ENCODE measurements at regions not wholly inside any gene's neighbourhood (a gene's known extent, or its start where the extent isn't known, plus 50 kb on each side); places are given as distances from the start of the nearest gene placed in this dataset.
"Not testable (repeated sequence)": the region's sequence is repeated elsewhere in the genome, so short reads cannot be mapped to it uniquely, and the experiment has no call there.

DNA sequence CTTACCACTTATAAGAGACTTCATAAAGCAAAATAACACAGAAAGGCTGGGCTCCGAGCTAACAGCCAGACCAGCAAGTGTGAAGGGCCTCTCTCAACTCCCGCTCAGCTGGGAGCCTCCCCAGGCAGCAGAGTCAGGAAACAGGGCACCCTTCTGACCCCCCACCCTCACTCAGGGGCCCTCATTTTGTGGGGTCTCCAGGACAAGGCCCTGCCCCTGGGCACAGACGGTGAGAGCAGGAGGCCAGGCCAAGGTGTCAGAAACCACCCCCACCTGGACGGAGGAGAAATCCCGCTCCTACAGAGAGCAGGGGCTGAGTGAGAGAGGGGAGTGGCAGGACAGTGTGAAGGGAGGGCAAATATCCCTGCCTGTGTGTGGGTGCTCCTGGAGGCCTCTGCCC, 135.8 kb upstream of the FOXD4L5 start:
- no peak for DNase-seq

DNA sequence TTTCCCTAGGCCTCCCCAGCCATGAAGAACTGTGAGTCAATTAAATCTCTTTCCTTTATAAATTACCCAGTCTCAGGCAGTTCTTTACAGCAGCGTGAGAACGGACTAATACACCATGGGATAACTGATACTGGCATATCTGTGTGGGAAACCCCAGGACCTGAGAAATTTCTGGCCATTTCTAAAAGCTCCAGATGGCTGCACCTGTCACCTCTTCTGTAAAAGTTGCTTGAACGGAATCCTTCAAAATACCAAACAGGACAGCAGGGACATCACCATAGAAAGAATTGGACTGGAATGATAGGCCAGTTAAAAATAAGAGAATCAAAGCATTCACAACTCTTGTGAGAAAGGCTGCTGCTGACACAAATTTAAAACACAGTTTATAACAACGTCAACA, 134.0 kb upstream of the FOXD4L5 start:
- not testable (repeated sequence) for DNase-seq

DNA sequence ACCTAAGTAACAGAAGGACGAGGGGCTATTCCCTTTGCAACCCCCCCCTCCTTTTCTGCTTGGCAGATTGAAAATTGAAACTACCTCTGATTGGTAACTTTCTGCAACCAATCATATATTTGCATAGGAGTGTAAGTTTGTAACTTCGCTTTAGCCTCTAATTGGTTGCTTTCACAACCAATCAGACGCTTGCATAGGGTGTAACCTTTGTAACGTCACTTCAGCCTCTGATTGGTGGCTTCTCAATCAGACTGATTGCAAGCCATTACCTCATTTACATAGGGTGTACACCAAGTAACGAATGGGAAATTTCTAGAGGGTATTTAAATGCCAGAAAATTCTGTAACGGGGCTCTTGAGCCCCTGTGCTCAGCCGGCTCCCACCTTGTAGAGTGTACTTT, 131.9 kb upstream of the FOXD4L5 start:
- DNase-seq = not testable (repeated sequence)

DNA sequence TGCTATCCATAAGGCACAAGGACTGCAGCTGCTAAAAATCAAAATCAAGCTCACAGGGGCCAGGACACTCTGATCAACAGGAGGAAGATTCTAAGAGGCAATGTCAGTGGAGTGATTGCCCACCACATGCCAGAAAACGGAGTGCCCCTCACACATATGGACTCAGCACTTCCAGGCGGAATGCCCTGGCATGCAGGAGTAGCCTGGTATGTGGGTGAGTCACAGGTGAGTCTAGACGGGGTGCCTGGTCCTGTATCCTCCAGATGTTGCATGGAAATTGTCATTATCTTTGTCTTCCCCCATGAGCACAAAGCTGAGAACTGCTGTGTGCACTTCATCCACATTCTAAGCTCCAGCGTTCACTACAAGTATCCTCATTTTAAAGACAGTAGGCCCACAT, 129.2 kb upstream of the FOXD4L5 start:
- DNase-seq = not testable (repeated sequence)

DNA sequence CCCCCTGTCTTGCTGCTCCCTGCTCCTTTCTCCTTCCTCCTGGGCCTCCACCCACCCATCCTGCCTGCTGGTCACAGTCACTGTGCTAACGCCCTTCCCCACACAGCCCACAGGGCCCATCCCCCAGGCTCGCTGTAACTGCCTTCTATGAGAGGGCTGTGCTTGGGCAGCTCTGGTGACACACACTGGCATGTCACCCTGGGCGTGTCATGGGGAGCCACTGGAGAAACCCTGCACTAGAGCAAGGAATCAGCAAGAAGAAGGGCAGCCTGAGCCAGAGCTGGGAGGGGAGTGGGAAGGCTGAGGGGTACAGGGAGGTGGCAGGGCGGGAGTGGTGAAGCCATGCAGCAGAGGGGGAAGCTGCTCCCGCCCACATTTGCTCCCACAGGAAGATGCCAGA, 128.4 kb upstream of the FOXD4L5 start:
- DNase-seq = not testable (repeated sequence)

DNA sequence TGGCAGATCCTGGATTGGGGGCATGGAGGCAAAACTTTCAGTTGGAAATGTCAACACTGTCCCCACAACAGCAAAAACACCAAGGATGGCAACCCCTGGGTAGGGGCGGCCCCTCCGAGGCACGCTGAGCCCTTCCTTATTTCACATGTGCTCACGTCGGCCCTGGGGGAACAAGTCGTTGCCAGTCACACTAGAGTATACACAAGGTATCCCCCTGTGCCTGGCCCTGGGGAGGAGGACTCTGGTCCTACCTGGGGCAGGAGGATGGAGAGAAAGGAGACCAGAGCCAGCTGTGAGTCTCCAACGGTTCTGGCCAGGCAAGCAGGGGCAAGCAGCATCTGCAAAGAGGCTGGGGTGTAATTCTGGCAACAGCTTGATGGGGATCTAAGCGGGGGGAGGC, 126.9 kb upstream of the FOXD4L5 start:
- no peak for DNase-seq

DNA sequence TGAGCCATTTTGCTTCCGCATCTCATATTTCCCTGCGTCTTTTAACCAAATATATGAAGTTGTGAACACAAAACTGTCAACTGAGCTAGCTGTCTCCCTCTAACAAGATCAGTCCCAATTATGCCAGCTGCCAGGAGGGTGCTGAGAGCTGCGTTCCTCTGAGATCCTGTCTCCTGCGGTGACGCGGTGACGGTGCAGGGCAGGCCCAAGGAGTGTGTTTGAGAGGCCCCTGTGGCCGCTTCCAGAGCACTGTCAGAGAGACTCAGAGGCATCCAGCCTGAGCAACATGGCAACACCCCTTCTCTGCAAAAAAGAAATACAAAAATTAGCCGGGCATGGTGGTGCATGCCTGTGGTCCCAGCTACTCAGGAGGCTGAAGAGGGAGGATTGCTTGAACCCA, 126.3 kb upstream of the FOXD4L5 start:
- no peak for DNase-seq

DNA sequence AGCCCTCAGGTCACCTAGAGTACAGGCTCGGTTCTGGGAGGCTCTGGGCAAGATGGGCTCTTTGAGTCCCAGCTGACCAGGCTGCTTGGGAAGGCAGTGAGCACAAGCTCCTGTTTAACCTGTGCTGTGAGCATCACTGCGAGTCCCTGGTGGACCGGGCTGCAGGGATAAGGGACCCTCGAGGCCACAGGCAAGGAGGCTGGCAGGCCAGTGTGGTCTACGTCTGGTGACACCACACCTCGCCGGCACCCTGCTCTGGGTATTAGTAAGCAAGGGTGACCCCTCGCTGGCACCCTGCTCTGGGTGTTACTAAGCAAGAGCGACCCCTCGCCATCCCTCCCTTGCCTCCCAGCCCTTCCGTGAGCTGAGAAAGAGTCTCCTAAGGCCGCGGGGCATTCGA, 125.9 kb upstream of the FOXD4L5 start:
- DNase-seq = no peak

DNA sequence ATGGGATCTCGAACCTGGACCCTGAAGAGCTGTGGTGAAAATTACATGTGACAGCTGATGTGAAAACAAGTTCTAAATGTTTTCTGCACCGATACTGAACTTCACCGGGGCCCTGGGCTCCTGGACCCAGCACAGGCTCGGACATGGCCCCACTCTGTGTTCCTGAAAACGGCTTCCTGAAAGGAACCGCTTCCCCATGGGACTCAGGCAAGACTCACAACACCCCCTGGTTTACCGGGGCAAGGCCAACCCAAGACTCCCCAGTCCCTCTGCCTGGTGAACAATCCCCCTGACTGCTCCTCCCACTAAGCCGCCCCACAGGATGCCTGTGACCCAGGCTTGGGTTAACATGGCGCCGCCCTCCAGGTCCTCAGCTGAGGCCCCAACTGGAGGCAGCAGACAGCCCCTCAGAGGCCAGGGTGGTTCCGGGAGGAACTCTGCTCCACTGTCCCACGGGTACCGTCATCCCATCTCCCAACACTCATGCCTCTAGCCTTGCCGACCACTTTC, 124.5 kb upstream of the FOXD4L5 start:
- DNase-seq = no peak

DNA sequence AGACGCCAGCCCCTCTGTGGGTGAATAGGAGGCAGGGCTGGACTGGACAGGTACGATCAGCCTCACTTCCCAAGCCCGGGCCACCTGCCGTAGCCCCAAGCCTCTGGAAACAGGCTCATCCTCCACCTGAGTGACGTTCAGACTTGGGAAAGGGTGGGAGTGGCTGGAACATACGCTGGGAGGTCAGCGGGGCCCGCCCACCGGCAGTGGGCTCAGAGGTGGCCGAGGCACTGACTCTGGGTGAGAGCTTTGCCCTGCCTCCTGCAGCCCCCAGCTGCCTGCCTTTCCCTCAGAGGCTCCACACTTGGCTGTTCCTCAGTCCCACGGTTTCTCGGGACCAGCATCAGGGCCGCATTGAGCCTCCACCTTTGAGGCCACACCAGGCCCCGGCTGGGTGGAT, 123.8 kb upstream of the FOXD4L5 start:
- DNase-seq = not testable (repeated sequence)

DNA sequence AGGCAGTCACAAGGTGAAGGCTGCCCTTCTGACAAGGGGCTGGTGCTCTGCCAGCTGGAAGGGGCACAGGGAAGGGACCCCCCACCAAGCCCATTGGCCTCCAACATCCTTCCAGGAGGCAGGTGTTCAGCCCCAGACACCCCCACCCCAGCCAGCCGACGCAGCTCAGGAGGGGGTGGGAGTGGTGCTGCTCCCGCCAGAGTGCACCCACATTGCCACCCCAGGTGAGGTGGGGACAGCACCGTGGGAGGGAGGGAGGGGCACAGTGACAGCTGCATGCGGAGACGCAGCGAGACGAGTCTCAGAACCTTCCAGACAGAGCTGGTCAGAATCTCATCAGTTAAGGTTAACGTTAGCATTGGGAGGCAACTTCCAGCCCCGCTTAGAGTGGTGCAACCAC, 121.6 kb upstream of the FOXD4L5 start:
- not testable (repeated sequence) for DNase-seq

DNA sequence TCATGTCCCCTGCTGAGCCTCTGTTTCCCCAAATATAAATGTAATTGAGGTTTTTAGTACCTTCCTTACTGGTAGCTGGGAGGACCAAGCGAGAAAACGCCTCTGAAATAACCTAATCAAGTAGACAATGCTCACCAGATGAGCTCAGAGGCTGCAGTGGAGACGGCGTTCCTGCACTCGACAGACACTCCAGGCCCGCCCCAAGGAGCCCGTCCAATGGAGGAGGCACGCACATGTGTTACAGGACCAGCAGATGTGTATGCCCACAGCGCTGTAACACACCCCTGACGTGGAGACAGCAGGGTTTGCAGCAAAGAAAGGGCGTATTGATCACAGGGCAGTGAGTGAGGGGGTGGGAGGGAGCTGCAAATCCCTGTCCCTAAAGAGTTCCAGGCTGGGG, 120.8 kb upstream of the FOXD4L5 start:
- not testable (repeated sequence) for DNase-seq

DNA sequence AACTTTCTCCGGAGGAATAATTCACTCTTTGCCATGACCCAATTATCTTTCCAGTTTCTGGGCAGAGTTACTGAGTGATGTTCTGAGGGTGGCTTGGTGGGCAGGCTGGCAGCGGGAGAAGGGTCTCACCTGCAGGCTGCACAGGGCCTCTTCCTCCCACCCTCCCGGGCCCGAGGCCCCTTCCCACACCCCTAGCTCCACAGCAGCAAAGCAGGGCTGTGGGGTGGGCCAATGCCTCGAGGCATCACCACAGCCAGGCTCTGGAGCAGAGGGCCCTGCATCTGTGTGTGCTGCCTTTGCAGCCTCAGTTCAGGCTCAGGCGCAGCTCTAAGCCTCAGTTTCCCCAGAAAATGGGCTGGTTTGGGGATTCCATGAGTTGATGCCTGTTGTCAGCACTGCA, 120.2 kb upstream of the FOXD4L5 start:
- no peak for DNase-seq

DNA sequence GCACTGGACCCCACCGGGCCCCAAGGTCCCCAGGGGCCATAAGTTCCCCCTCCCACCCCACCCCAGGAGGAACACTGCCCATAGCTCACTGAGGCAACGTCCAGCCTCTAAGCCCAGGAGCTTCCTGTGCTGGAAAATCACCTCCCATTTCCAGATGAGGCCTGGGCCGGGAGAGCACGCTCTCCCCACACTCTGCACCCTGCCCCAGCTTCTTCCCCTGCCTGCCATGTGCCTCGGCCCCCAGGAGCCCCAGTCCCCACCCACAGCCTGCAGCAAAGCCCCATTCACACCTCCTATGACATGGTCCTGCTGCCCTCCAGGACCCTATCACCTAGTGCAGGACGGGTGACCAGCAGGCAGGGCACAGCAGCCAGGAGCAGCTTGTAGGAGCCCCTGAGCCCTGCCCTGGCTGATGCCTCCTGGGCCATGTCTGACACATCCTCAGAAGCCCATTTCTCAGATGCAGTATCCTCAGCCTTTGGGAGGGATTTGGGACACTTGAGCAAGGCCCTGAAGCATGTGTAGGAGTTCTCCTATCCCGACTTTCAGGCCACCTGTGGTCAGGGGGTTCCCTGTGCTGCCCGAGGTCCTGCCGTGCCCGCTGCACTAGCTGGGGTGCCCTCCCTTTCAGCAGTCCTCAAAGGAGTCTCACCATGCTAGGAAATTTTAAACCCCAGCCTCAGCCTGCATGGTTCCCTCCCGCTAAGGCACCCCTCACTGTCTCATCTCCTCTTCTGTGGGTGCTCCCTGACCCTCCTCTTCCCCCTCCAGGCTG, 119.4 kb upstream of the FOXD4L5 start:
- DNase-seq = no peak

DNA sequence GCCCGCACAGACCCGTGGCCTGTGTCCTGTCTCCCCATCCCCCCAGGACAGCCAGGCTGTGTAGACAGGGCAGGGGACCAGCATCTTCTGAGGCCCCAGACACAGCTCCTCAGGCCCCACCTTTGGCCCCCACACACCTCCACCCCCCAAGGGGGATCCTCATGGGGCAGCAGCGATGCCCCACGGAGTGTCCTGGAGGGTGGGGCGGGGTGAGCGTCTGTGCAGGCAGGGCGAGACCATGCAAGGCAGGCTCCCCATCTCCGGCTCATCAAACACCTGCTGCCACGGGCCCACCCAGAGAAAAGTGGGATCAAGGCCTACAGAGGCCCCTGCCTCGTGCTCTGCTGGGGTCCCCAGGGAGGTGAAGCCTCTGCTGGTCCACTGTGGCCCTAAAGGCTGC, 118.7 kb upstream of the FOXD4L5 start:
- no peak for DNase-seq

DNA sequence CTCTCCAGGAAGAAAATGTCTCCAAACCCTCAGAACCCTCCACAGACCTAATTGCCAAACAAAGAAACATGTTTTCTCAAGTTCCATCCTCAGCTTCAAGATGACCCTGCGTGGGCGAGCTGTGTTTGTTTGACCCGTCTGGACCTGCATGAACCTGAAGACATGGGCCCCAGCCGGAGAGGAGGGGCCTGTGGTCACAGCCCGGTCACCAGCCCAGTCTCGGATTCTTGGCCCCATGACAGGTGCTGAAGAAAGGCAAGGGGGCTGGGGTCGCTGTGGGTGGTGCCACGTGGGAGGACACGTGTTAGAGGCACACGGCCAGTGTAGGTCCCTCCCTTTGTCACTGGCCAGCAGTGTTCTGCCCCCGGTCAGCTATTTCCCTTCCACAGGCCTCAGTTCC, 118.1 kb upstream of the FOXD4L5 start:
- DNase-seq = not testable (repeated sequence)

DNA sequence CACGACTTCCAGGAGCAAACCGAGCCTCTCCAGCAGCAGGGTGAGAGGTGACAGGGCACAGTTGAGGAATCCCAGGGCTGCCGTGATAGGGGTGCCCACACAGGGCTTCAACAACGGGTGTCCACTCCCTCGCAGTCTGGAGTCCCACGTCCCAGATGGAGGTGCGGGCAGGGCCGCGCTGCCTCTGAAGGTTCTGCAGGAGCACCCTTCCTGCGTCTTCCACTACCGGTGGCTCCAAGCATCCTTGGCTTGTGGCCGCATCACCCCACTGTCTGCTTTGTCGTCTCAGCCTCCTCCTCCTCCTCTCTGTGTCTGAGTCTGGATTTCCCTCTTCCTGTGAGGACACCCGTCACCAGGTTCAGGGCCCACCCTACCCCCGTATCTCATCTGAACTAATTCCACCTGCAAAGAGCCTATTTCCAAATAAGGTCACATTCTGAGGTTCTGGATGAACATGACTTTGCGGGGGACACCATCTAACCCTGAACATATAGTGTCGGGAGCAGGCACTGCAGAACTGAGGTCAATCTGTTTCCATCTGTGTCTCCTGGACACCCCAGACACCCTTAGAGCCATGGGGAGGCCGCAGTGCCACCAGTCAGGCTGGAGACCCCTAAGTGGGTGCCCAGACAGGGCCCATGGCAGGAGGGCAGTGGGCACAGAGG, 117.3 kb upstream of the FOXD4L5 start:
- not testable (repeated sequence) for DNase-seq

DNA sequence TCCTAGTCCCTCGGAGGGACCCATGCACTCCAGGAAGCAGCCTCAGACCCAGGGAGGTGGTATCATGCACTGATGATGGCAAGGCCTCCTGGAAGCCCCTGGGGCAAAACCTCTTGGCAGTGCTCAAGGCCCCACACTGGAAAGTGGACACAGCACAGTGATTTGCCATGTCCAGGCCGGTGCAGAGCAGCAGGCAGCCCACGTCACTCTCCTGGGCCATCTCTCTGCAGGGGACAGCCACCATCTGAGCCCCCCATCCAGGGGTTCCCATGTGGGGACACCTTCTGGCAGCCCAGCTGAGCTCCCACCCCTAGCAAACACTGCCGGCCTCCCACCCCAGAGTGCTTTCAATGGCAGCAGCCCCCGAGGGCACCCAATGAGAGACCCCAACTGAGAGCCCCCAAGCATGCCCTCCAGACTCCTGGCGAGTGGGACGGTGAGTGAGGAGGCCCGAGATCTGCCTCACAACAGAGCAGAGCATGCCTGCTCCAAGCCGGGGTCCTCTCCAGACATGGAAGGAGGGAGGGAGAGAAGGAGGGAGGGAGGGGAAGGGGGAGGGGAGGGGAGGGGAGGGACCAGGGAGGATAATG, 116.5 kb upstream of the FOXD4L5 start:
- not testable (repeated sequence) for DNase-seq

DNA sequence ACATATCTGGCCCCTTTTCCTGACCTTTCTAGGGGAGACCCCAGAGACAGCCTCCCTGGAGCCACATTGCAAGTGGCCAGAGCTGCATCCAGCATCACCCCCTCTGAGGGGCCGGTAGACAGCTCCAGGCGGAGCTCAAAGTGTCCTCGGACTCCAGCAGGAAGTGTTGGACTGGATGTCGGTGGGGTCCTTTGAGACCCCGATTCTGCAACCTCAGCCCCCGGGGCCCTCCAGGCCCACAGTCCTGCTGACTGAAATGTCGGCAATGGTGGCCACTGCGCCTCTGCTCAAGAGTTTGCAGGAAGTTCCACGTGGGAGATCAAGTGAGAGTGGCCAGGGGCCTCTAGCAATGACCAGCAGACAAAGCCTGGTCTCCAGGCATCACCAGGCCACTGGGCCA, 115.9 kb upstream of the FOXD4L5 start:
- DNase-seq = no peak

DNA sequence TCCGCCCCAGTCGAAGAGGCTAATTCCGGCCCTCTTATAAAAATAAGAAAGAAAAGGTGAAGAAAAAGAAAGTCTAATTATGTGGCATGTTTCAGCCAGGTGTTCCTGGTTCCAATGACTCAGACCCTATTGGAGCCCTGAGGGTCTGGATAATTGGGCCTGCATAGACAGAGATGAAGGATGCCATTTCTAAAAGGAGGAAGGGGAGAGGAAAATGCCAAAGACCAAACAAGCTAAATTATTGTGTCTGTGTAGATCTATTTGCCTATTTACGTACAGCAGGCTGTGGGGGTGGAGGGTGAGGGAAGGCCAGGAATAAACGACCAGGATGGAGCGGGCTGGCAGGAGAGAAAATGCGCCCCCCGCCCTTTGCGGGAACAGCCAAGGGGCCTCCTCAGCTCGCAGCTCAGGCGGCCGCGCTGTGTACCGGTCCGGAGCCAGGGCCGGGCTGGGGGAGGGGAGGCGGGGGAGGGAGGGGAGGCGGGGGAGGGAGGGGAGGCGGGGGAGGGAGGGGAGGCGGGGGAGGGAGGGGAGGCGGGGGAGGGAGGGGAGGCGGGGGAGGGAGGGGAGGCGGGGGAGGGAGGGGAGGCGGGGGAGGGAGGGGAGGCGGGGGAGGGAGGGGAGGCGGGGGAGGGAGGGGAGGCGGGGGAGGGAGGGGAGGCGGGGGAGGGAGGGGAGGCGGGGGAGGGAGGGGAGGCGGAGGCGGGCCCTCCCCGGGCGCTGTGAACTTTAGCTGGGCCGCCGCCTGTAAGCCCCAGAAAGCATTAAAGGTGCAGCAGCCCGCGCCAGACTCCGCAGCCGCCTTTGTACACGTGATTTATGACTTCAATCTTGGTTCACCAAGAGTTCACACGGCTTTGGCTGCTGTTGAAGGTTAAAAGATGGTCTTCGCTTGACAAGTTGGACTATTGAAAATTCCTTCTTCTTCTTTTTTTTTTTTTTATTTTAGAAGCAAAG, 113.0 kb upstream of the FOXD4L5 start:
- not testable (repeated sequence) for DNase-seq

DNA sequence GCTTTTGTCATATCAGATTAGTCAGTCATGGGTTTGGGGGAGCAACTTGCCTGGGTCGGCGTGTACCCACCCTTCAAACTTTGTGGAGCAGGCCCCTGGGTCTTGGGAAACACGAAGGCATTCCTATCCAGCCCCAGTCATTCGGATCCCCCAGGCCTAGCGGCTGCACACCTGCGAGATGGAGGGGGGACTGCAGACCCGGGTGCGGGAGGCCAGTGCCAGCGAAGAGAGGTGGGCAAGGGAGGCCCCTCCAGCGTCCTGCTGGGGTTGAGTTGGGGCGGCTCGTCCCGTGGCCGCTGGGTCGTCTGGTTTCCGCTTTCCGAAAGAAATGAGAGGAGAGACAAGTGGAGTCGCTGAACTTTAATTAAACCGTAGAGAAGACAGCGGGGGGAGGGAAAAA, 112.2 kb upstream of the FOXD4L5 start:
- DNase-seq = not testable (repeated sequence)
